ENCODE measurements at regions not wholly inside any gene's neighbourhood (a gene's known extent, or its start where the extent isn't known, plus 50 kb on each side); places are given as distances from the start of the nearest gene placed in this dataset.
"Not testable (repeated sequence)": the region's sequence is repeated elsewhere in the genome, so short reads cannot be mapped to it uniquely, and the experiment has no call there.

GRCh38 chr4:123536225-123536624 lies 139.6 kb downstream of the SPRY1 start:
- H3K27ac ChIP-seq = no peak overlapping the region
- TF ChIP-seq, protein P1, sequence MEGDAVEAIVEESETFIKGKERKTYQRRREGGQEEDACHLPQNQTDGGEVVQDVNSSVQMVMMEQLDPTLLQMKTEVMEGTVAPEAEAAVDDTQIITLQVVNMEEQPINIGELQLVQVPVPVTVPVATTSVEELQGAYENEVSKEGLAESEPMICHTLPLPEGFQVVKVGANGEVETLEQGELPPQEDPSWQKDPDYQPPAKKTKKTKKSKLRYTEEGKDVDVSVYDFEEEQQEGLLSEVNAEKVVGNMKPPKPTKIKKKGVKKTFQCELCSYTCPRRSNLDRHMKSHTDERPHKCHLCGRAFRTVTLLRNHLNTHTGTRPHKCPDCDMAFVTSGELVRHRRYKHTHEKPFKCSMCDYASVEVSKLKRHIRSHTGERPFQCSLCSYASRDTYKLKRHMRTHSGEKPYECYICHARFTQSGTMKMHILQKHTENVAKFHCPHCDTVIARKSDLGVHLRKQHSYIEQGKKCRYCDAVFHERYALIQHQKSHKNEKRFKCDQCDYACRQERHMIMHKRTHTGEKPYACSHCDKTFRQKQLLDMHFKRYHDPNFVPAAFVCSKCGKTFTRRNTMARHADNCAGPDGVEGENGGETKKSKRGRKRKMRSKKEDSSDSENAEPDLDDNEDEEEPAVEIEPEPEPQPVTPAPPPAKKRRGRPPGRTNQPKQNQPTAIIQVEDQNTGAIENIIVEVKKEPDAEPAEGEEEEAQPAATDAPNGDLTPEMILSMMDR (conservative IDR thresholded peaks at IDR 0.05) = no peak
- TF ChIP-seq ZFX (IDR thresholded peaks at IDR 0.05) = no peak

DNA sequence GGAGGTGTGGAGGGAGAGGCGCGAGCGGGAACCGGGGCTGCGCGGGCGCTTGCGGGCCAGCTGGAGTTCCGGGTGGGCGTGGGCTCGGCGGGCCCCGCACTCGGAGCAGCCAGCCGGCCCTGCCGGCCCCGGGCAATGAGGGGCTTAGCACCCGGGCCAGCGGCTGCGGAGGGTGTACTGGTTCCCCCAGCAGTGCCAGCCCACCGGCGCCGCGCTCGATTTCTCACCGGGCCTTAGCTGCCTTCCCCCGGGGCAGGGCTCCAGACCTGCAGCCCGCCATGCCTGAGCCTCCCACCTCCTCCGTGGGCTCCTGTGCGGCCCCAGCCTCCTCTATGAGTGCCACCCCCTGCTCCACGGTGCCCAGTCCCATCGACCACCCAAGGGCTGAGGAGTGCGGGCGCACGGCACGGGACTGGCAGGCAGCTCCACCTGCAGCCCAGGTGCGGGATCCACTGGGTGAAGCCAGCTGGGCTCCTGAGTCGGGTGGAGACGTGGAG lies 141.4 kb downstream of the SPRY1 start:
- not testable (repeated sequence) for H3K27ac ChIP-seq

DNA sequence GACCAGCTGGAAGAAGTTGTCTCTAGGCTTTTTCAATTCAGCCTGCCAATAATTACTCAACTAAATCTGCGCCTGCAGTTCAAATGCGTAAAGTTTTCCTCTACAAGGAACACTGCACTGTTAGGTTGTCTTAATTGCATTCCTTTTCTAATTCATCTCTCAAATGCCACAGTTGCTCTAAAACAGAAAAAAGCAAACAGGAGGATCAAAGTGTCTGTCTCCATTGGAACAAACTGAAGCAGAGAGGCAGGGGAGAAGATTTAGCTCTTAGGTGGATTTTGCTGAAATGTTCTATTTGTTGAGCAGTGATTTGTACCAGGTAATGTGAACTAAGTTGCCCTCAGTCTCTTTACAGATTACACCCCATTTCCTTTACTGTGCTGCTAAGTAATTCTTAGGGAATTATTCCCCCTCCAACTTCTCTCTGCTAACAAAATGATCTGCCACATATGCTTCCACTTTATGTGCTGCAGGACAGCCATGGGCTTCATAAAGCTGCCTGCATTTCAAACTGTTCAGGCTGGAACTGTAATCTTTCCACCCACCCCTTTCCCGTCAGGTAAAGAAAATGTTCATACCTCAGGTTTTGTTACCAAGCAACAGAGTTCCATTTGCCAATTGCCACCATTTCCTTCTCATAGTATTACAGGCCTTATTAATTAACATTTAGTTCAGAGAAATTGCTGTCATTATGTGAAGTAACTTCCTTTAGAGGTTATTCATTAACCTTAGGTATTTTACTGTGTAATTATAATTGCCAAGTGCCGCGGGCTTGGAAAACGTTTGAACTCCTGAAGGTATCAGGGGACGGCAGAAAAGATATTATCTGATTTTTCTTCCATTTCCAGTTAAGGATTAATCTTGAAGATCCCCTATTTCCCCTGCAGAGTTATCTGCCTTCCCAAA lies 149.3 kb downstream of the SPRY1 start:
- no peak overlapping the region for H3K27ac ChIP-seq
- no peak for TF ChIP-seq ZFX (IDR thresholded peaks at IDR 0.05)
- TF ChIP-seq, protein P1 (conservative IDR thresholded peaks at IDR 0.05) = no peak

DNA sequence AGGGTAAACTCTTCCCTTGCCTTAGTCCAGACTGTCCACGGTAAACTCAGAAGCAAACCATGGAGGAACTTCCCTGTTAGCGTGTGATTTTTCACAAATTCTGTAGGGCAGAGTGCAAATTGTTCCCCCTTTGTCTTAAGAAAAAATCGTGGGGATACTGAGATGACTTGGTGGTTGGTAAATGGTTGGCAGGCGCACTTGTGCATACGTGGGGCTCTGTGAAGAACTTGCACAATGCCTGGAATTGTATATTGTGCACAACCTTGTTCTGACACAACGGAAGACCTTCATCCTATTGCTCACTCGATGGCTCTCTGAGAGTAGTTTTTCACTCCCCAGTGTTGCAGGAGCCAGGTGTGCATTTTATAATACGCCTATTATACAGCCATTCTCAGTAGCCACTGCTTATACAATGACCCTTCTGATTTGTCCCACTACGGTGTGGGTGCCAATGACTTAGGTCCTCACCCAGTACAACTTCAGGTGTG lies 150.0 kb downstream of the SPRY1 start:
- no peak for TF ChIP-seq ZFX (IDR thresholded peaks at IDR 0.05)
- TF ChIP-seq, protein P1 (conservative IDR thresholded peaks at IDR 0.05) = no peak
- H3K27ac ChIP-seq = no peak overlapping the region

- H3K27ac ChIP-seq = no peak overlapping the region
- TF ChIP-seq, protein P1 (conservative IDR thresholded peaks at IDR 0.05) = no peak
- no peak for TF ChIP-seq ZFX (IDR thresholded peaks at IDR 0.05)
Measured at GRCh38 chr4:123547216-123548165, 150.9 kb downstream of the SPRY1 start.

- TF ChIP-seq ZFX (IDR thresholded peaks at IDR 0.05) = no peak
- TF ChIP-seq, protein P1 (conservative IDR thresholded peaks at IDR 0.05) = no peak
- 0 out of 2 replicates have a peak overlapping the region, but pooled peaks have one; percentile 5 for H3K27ac ChIP-seq
Measured at GRCh38 chr4:123553279-123553678, 156.7 kb downstream of the SPRY1 start.

GRCh38 chr4:123553733-123554637 lies 157.4 kb downstream of the SPRY1 start:
- H3K27ac ChIP-seq = peak overlapping the region; percentile 80; the same call in 1 of the 2 replicates
- TF ChIP-seq, protein P1 (conservative IDR thresholded peaks at IDR 0.05) = no peak
- TF ChIP-seq ZFX (IDR thresholded peaks at IDR 0.05) = no peak
